WTC11 (cell line): ENCODE measurements at regions not wholly inside any gene's neighbourhood (a gene's known extent, or its start where the extent isn't known, plus 50 kb on each side); places are given as distances from the start of the nearest gene placed in this dataset.

Experiments
- ATAC-seq: fragments of 200-7000 bp; cut with Tn5 transposase; 2 replicates; pipeline ENCODE4 v1.10.0; 2021; ENCODE audit warnings: mild to moderate bottlenecking, moderate library complexity
- CTCF ChIA-PET: fragments of 300-600 bp; sonication (Branson Sonifier 250); formaldehyde crosslinking; loops from one replicate; lab custom pipeline; 2021; ENCODE audit warnings: antibody characterized with exemption; lab: Charles Lee
- POLR2A ChIA-PET: fragments of 350-600 bp; sonication (Branson Sonifier 250); formaldehyde crosslinking; loops from one replicate; lab custom pipeline; 2021; ENCODE audit warnings: antibody characterized with exemption; lab: Charles Lee
- DNase-seq: peaks from one replicate; pipeline ENCODE4 v3.0.0; 2021; ENCODE audit warnings: low spot score
- H3K27ac Mint-ChIP-seq: 2 replicates; pipeline ENCODE4 v1.8.0; 2021; ENCODE audit warnings: mixed read lengths
- H3K27me3 Mint-ChIP-seq: 2 replicates; pipeline ENCODE4 v1.8.0; 2021; ENCODE audit warnings: low read depth, mild to moderate bottlenecking, moderate library complexity, mixed read lengths
- H3K36me3 Mint-ChIP-seq: 2 replicates; pipeline ENCODE4 v1.8.0; 2021; ENCODE audit warnings: mixed read lengths
- H3K4me1 Mint-ChIP-seq: 2 replicates; pipeline ENCODE4 v1.8.0; 2022; ENCODE audit warnings: mixed read lengths
- H3K4me3 Mint-ChIP-seq: 2 replicates; pipeline ENCODE4 v1.8.0; 2021; ENCODE audit warnings: mild to moderate bottlenecking, moderate library complexity, mixed read lengths
- H3K9me3 Mint-ChIP-seq: 2 replicates; pipeline ENCODE4 v1.8.0; 2021; ENCODE audit warnings: mixed read lengths
- AFF4 ChIP-seq: sonication (generic); formaldehyde crosslinking; IDR thresholded peaks from 2 replicates; pipeline ENCODE4 v1.8.1; 2023; ENCODE audit warnings: mild to moderate bottlenecking, missing genetic modification reagents, borderline replicate concordance
- ATF6 ChIP-seq: sonication (generic); formaldehyde crosslinking; IDR thresholded peaks from 2 replicates; pipeline ENCODE4 v1.8.1; 2023; ENCODE audit warnings: mild to moderate bottlenecking, missing genetic modification reagents
- CREM ChIP-seq: sonication (generic); formaldehyde crosslinking; IDR thresholded peaks from 2 replicates; pipeline ENCODE4 v1.8.1; 2022; ENCODE audit warnings: mild to moderate bottlenecking, missing genetic modification reagents, moderate library complexity
- E2F1 ChIP-seq: sonication (generic); formaldehyde crosslinking; IDR thresholded peaks from 2 replicates; pipeline ENCODE4 v1.8.0; 2022; ENCODE audit warnings: mild to moderate bottlenecking, missing genetic modification reagents
- E2F4 ChIP-seq: sonication (generic); formaldehyde crosslinking; IDR thresholded peaks from 2 replicates; pipeline ENCODE4 v1.8.1; 2022; ENCODE audit warnings: low read depth, mild to moderate bottlenecking, moderate library complexity, missing genetic modification reagents, borderline replicate concordance
- FOXP1 ChIP-seq: sonication (generic); formaldehyde crosslinking; IDR thresholded peaks from 2 replicates; pipeline ENCODE4 v1.8.0; 2022; ENCODE audit warnings: missing genetic modification reagents, mild to moderate bottlenecking, moderate library complexity, borderline replicate concordance
- IRF1 ChIP-seq: sonication (generic); formaldehyde crosslinking; IDR thresholded peaks from 2 replicates; pipeline ENCODE4 v1.8.0; 2023; ENCODE audit warnings: missing genetic modification reagents
- IRF2 ChIP-seq: sonication (generic); formaldehyde crosslinking; IDR thresholded peaks from 2 replicates; pipeline ENCODE4 v1.8.0; 2022; ENCODE audit warnings: low read depth, missing genetic modification reagents, borderline replicate concordance
- NFYB ChIP-seq: sonication (generic); formaldehyde crosslinking; conservative IDR thresholded peaks from 2 replicates; pipeline ENCODE4 v1.8.0; 2022; ENCODE audit warnings: low read depth, missing genetic modification reagents
- USF2 ChIP-seq: sonication (generic); formaldehyde crosslinking; IDR thresholded peaks from 2 replicates; pipeline ENCODE4 v1.8.1; 2023; ENCODE audit warnings: mild to moderate bottlenecking, missing genetic modification reagents, moderate library complexity
- ZBTB43 ChIP-seq: sonication (generic); formaldehyde crosslinking; IDR thresholded peaks from 2 replicates; pipeline ENCODE4 v1.8.1; 2023; ENCODE audit warnings: mild to moderate bottlenecking, missing genetic modification reagents
- ZNF416 ChIP-seq: fragments of 250-450 bp; sonication (Bioruptor Pico); IDR thresholded peaks from 2 replicates; pipeline ENCODE4 v1.9.0; 2021; ENCODE audit warnings: mild to moderate bottlenecking, inconsistent platforms
- ZNF423 ChIP-seq: fragments of 250-450 bp; sonication (Bioruptor Pico); IDR thresholded peaks from 2 replicates; pipeline ENCODE4 v2.1.2; 2022; ENCODE audit warnings: mild to moderate bottlenecking, moderate library complexity
- ZSCAN18 ChIP-seq: fragments of 250-450 bp; sonication (Bioruptor Pico); IDR thresholded peaks from 2 replicates; pipeline ENCODE4 v2.1.2; 2022; ENCODE audit warnings: mild to moderate bottlenecking, moderate library complexity

GRCh38 chrX:40265936-40266335 is 168.2 kb upstream of the BCOR start:
- H3K27me3 Mint-ChIP-seq, result peaks cover 12% of the 10 kb centered on the region
- DNase-seq (no peak), ATAC-seq (no peak)
- POLR2A ChIA-PET, result no interaction called here
- 0 out of 2 replicates have a peak, but pooled peaks cover 2% of the 10 kb centered on the region for H3K9me3 Mint-ChIP-seq
- TF ChIP-seq IRF1 (CRISPR knock-in tag) (no peak), CREM (CRISPR knock-in tag) (no peak)
- CTCF ChIA-PET, result no interaction called here
- H3K27ac Mint-ChIP-seq, result no peak overlapping the region
- peak overlapping the region; percentile 27; the same call in 1 of the 2 replicates for H3K4me3 Mint-ChIP-seq
- no peaks in the 10 kb centered on the region for H3K36me3 Mint-ChIP-seq
- H3K4me1 Mint-ChIP-seq, result peaks cover 12% of the 10 kb centered on the region

GRCh38 chrX:40263014-40263560 is 165.3 kb upstream of the BCOR start:
- no peak for TF ChIP-seq ZNF416
- TF ChIP-seq E2F1, result no peak
- TF ChIP-seq NFYB (CRISPR knock-in tag), result no peak
- no peak for TF ChIP-seq AFF4 (CRISPR knock-in tag)
- no peak for TF ChIP-seq ZBTB43
- no peak for TF ChIP-seq USF2
- TF ChIP-seq ZNF423 (CRISPR knock-in tag), result no peak
- TF ChIP-seq ZSCAN18, result no peak
- TF ChIP-seq ATF6 (CRISPR knock-in tag), result no peak
- no peak for TF ChIP-seq IRF2 (CRISPR knock-in tag)
- TF ChIP-seq FOXP1 (CRISPR knock-in tag), result no peak
- TF ChIP-seq E2F4 (CRISPR knock-in tag), result no peak
- H3K27me3 Mint-ChIP-seq, result peaks cover 12% of the 10 kb centered on the region
- peaks cover 20% of the 10 kb centered on the region for H3K4me1 Mint-ChIP-seq
- ATAC-seq (no peak), DNase-seq (no peak)
- H3K36me3 Mint-ChIP-seq, result no peaks in the 10 kb centered on the region
- ChIA-PET POLR2A (interaction anchor here (0.6 kb wide), 1 partner anchor 236 kb away, joined by 12 read pairs; no protein-coding TSS in a partner anchor), CTCF (no interaction called here)
- H3K27ac Mint-ChIP-seq, result no peak overlapping the region
- no peak overlapping the region for H3K4me3 Mint-ChIP-seq
- no peaks in the 10 kb centered on the region for H3K9me3 Mint-ChIP-seq
